ENCODE measurements at regions not wholly inside any gene's neighbourhood (a gene's known extent, or its start where the extent isn't known, plus 50 kb on each side); places are given as distances from the start of the nearest gene placed in this dataset.

DNA sequence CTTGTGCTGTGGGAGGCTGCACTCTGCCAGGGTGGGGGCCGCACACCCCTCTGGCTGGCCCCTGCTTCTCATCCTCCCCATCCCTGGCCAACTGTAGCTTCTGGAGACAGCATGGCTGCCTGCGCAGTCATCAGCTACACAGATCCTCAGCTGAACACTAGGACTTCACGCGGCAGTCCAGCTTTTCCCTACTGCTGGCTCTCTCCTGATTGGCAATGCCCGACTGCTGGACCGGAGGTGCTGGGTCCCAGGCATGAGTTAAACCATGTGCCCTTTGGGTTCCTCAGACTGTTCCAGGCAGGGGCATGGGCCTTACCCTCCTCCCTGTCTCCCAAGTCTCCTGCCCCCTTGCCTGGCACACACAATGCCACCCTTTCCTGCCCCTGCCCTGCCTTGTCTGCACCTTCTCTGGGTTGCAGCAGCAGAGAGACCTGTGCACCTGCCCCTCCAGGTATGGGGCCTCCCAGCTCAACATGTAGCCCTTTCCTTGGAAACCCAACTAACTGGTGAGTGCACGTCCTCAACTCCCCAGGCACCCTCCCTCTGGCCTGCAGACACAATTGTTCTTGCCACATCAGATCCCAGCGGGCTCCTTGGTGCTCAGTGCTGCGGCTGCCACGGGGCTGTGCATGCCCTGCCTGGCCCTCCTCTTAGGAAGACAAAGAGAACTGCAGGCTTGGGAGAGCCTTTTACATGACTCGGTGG lies 1039.2 kb downstream of the TBC1D22A start:
- DNase-seq (ENCODE audit: low read depth): no peak
- TF ChIP-seq, protein P1, sequence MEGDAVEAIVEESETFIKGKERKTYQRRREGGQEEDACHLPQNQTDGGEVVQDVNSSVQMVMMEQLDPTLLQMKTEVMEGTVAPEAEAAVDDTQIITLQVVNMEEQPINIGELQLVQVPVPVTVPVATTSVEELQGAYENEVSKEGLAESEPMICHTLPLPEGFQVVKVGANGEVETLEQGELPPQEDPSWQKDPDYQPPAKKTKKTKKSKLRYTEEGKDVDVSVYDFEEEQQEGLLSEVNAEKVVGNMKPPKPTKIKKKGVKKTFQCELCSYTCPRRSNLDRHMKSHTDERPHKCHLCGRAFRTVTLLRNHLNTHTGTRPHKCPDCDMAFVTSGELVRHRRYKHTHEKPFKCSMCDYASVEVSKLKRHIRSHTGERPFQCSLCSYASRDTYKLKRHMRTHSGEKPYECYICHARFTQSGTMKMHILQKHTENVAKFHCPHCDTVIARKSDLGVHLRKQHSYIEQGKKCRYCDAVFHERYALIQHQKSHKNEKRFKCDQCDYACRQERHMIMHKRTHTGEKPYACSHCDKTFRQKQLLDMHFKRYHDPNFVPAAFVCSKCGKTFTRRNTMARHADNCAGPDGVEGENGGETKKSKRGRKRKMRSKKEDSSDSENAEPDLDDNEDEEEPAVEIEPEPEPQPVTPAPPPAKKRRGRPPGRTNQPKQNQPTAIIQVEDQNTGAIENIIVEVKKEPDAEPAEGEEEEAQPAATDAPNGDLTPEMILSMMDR (IDR thresholded peaks at IDR 0.05; ENCODE audit: insufficient read depth, low read depth, low read length, missing control alignments): no peak
- H3K4me3 ChIP-seq (ENCODE audit: low read length): no peak overlapping the region

DNA sequence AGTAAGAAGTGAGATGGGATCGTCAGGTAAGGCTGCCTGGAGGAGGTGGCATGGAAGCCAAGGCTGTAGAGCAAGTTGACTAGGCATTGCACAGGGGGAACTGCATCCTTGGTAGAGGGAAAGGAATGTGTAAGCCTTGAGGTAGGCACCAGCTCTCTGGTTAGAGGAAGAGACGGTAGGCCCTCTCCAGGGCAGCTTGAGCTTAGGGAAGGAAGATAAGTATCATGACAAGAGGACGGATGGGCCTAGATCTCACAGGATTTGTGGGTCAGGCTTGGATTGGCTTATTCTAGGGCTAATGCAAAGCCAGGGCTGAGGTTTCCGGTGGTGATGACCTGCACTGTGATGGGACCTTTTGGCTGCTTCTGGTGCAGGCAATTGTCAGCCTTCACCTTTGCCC lies 1035.8 kb downstream of the TBC1D22A start:
- DNase-seq (ENCODE audit: low read depth): no peak
- TF ChIP-seq, protein P1 (IDR thresholded peaks at IDR 0.05; ENCODE audit: insufficient read depth, low read depth, low read length, missing control alignments): no peak
- H3K4me3 ChIP-seq (ENCODE audit: low read length): no peak overlapping the region

DNA sequence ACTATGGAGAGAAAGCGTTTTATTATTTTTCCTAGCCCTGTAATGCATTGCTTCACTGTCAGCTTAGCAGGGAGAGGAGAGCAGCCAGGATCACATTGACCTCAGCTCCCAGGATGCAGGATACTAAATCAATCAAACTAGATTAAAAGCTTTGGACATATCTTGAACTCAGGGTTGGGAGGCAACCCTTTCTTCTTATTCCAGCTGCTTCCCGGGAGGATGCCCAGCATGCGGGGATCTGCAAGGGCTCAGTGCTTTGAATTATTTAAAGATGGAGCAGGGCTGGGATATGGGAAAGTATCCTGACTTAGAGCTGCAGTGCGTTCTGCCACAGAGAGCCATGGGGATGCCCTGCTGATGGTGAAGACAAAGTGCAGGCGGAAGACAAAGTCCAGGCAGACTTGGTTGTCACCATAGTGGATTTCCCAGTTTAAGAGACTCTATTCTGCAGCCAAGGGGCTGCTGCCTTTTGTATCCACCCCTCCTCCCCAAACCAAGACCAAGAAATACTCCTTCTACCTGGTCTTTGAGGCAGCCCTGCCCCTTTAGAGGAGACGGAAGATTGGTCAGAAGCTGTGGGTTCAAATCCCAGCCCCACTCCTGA lies 1035.0 kb downstream of the TBC1D22A start:
- DNase-seq (ENCODE audit: low read depth): no peak
- TF ChIP-seq, protein P1 (IDR thresholded peaks at IDR 0.05; ENCODE audit: insufficient read depth, low read depth, low read length, missing control alignments): no peak

GRCh38 chr22:47796128-47796908 lies 1033.9 kb downstream of the TBC1D22A start:
- TF ChIP-seq, protein P1 (IDR thresholded peaks at IDR 0.05; ENCODE audit: insufficient read depth, low read depth, low read length, missing control alignments): no peak
- no peak for DNase-seq (ENCODE audit: low read depth)
- no peak overlapping the region for H3K4me3 ChIP-seq (ENCODE audit: low read length)

More for the DNA sequence above, 1035.0 kb downstream of the TBC1D22A start:
- no peak overlapping the region for H3K4me3 ChIP-seq (ENCODE audit: low read length)

GRCh38 chr22:47795477-47796127 lies 1033.2 kb downstream of the TBC1D22A start:
- DNase-seq (ENCODE audit: low read depth): no peak
- H3K4me3 ChIP-seq (ENCODE audit: low read length): no peak overlapping the region
- TF ChIP-seq, protein P1 (IDR thresholded peaks at IDR 0.05; ENCODE audit: insufficient read depth, low read depth, low read length, missing control alignments): no peak

GRCh38 chr22:47794851-47795250 lies 1032.4 kb downstream of the TBC1D22A start:
- TF ChIP-seq, protein P1 (IDR thresholded peaks at IDR 0.05; ENCODE audit: insufficient read depth, low read depth, low read length, missing control alignments): no peak
- H3K4me3 ChIP-seq (ENCODE audit: low read length): no peak overlapping the region
- DNase-seq (ENCODE audit: low read depth): no peak

Measured in epithelial cell of esophagus (primary cell).